HG03558 (cell line): ENCODE measurements at regions not wholly inside any gene's neighbourhood (a gene's known extent, or its start where the extent isn't known, plus 50 kb on each side); places are given as distances from the start of the nearest gene placed in this dataset.

Experiments
- ATAC-seq: cut with Tn5 transposase; IDR thresholded peaks from one replicate; pipeline ENCODE4 v1.9.1; 2021; ENCODE audit warnings: moderate number of reproducible peaks; ENCODE audit not compliant: unreplicated experiment; ENCODE audit errors: extremely low read depth

GRCh38 chr5:58261605-58262004 is 198.3 kb downstream of the PLK2 start:
- ATAC-seq, result no peak

DNA sequence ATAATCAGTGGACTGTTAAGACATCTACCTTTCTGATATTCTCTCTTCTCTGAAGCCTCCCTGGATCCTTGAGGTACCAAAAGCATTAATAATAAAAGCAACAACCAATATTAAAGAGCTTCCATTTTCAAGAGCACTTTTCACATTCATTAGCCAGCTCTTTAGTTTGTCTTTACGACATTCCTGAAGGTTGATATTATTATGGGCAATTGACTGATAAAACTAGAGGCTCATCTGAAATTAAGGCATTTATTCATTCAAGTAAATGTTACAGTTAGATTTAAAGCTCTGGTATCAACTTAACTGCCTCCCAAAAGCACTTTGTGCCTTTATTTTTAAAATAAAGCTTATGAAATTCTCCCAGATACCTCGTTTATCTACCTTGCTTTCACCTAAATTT is 199.6 kb downstream of the PLK2 start:
- no peak for ATAC-seq

- no peak for ATAC-seq
These were observed 200.2 kb downstream of the PLK2 start for GRCh38 chr5:58259685-58260152.

- no peak for ATAC-seq
These were observed 200.8 kb downstream of the PLK2 start for GRCh38 chr5:58258984-58259684.

DNA sequence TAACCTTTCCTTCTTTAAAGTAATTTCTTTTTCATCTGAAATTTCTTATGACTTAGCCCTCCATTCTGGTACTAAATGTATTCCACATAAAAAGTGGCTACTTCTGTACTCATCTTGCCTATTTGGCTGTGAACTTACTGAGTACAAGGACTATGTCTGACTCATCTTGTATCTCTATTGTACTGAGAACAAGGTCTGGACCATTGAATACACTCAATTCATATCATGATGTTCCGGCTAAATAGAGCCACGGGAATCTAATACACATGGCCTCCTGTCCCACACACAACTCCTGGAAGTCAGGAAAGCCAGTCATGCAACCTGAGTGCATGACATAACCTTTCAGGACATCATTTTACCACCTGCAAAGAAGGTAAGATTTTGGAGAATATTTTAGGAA is 203.9 kb downstream of the PLK2 start:
- no peak for ATAC-seq

DNA sequence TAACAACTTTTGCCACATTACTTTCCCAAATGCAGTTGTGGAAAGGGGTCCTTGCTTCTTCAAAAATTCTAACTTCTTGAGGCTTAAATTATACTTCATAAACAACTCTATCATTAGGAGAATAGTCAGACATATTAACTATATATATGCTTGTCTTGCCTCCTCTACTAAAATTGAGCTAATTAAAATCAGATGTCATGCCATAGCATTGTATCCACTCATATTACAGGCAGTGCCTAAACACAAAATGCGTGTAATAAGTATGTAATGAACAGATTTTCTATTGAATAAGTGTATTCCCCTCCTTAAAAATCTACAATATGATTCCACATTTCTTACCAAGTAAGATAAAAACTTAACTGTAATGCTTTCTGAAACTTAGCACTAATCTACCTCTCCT is 204.5 kb downstream of the PLK2 start:
- no peak for ATAC-seq

- ATAC-seq, result no peak
These were observed 211.7 kb downstream of the PLK2 start for GRCh38 chr5:58248221-58248620.

DNA sequence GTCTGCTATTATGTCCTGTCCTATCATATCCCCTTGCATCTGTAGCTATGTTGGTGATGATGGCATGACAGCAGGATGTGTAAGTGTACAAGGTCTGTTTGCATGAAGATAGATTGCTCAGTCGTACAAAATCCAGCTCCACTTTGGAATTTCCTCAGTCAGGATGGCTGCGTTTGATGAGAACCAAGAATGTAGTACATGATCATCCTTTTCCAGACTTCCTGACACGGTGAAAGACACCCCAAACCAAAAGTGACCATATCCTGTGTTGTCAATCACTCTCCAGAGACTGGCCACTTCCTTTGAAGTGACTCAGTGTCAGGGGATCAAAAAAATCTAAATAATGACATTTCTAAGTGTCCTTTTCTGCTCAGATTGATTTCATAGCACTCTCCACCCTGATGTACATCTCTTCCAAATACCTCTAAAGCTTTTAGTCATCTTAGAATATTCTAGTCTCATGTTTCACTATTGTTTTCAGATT is 213.4 kb downstream of the PLK2 start:
- no peak for ATAC-seq

DNA sequence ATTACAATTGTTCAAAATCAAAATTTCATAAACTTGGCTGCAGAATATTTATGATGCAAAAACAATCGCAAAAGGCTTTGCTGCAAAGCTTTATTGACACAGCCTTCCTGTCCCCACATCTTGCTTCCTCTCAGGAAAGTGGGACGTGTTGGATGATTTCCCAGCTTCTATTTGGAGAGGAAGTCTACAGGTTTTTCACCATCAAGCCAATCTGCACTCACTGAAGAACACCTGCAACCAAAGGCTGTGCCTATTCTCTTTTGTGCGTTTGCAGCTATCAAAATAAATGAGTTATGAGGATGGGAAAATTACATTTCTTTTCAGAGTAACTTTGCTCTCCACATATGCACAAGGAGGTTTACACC is 214.4 kb downstream of the PLK2 start:
- ATAC-seq, result no peak

DNA sequence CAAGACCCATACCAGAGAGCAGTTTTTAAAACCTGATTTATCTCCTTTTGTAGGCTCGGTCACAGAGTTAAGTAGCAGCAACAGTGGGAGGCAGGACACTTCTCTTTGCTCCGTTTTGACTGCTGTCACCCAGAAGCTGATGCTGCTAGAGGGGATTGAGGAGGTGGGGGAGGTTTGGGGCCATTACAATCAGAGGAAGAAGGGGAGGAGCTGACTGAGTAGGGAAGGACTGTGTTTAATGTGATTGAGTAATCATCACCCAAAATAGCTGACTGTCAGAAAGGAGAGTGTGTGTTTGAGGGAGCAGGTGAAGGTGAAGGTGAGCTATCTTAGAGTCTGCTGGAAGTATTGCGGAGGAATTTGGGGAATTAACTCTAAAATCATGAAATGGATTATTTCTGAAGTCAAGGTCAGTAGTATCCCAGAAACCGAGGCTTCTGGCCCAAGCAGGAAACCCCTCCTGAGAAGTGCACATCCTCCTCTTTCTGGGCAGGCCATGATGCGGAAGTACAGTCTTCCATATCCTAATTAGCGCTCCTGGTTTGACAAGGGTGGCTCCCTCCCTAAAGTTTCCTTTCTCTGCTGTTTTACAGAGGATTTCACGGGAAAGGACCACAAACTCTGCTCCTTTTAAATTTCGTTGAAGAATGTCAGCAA is 214.9 kb downstream of the PLK2 start:
- no peak for ATAC-seq

- ATAC-seq, result no peak
These were observed 218.5 kb downstream of the PLK2 start for GRCh38 chr5:58241389-58241788.

DNA sequence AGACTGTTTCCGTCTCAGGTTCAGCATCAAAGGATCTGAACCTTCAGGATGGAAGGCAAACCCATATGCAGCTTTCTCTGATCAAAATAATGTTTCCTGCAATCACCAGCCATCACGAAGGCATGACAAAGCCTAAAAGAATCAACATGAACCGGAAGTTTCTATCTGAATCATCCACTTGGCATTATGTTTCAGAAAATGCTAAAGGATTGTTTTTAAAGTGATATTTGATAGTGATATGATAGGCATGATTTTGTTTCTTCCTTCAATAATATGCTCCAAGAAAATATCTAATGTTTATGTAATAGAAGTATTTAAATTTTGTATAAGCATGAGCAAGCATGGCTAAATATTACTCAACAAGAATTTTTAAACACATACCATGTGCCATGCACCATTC is 219.6 kb downstream of the PLK2 start:
- no peak for ATAC-seq

DNA sequence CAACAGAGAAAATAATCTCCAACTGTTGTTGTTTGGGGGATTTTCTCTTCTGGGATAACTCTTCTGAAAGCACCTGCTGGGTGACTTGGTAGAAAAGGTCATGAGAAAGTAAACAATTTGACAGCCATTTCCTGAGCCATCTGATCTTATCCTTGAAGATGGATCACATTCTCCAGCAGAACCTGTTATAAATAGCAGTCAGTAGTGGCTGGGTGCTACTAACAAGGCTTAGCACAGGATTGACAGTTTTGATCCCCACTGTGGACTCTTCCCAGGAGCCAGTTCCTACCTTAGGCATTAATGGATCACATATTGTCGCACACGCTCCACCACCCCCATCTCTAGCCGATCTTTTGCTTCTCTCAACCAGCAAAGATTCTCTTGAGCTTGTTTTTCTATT is 220.2 kb downstream of the PLK2 start:
- ATAC-seq, result no peak

GRCh38 chr5:58239045-58239444 is 220.8 kb downstream of the PLK2 start:
- no peak for ATAC-seq

- no peak for ATAC-seq
These were observed 223.4 kb downstream of the PLK2 start for GRCh38 chr5:58236498-58236897.

DNA sequence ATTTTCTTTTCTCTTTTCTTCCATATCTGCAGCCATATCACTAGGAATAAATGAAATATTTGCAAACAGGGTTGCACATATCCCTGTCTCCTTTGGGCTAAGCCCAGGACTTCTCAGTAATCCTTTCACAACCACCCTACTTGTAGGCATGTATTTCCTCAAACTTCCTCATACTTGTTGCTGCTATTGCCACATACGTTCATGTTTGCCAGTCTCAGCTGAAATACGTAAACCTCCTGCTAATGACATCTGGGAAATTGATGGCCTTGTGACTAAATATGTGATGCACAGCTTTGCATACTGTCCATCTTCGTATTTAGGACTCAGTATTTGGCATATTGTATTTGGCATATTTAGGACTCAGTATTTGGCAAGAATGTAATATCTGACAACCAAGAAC is 224.6 kb downstream of the PLK2 start:
- ATAC-seq, result no peak

DNA sequence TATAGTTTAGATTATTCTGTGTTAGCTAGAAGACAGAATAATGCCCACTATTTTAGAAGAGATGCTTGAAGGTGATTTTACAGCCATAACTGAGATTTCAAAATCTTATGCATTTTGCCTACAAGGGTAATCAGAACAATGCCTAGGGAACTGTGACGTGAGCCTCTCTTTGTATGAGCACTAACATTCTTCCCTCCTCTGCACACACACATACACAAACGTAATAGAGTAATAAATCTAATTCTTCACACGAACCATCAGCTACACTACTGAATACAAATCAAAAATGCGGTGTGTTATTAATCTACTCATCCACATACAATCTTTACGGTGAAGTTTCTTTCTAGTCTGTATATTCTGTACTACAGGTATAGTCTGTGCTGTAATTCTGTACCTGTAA is 227.8 kb downstream of the PLK2 start:
- ATAC-seq, result no peak

DNA sequence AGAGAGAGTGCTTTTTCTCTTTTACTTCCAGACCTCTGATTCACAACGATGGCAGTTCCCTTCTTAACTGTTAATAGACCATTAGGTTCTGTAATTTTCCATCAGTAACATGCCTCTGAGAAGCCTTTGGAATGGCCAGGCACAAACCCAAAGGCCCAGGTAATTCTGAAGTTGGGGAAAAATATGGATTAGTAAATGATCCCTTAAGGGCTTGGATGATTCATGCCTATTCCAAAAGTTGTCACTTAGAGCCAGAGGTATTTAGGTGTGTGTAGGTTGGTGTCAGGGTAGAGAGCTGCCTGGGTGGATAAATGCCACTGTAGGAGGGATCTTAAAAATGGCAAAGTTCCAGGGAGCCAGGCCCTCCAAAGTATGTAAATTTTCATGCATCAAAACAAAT is 228.8 kb downstream of the PLK2 start:
- ATAC-seq, result no peak

DNA sequence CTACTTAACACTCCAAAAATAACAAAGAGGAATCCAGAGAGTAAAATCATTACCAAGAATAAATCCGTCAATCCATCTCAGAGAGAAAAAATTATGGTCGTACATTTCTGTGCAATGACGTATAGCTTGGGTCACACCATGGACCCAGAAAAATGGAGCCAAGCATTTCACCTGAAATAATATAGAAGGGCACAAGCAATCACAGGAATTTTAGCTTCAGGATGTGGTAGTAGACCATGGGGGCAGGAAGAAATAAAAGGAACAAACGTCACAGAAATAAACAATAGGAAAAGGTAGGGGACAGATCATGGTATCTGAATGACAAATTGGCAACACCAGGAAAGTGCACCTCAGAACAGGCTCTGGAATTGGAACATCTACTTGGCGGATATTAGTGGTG is 231.0 kb downstream of the PLK2 start:
- ATAC-seq, result no peak

DNA sequence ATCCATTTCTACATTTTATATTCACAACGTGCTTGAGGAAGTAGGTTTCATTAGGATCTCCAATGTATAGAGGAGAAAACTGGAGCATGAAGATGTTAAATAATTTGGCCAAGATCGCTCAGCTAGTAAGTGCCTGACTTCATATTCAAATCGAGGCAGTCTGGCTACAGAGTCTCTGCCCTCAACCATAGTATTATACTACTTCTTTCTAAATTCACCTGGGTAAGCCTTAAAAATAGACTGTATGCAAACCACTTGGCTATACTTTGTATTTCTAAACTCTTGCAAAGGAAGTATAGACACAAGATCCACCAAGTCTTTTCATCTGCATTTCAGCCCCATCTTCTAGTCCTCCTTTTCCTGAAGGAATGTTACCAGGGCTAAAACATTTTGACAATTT is 232.0 kb downstream of the PLK2 start:
- ATAC-seq, result no peak

- ATAC-seq, result no peak
These were observed 235.2 kb downstream of the PLK2 start for GRCh38 chr5:58224661-58225060.

- ATAC-seq, result no peak
These were observed 235.7 kb downstream of the PLK2 start for GRCh38 chr5:58224221-58224620.
